Gastroesophageal sphincter (tissue), 4 donors: ENCODE measurements at regions not wholly inside any gene's neighbourhood (a gene's known extent, or its start where the extent isn't known, plus 50 kb on each side); places are given as distances from the start of the nearest gene placed in this dataset.

Experiments used
- ATAC-seq: fragments of 150-250 bp; one replicate; pipeline ENCODE4 v1.9.1; 2016; ENCODE audit warnings: mild to moderate bottlenecking, moderate library complexity
- H3K27ac ChIP-seq, 4 donors: fragments of 200-600 bp; sonication (generic) in 3 of 4; 1 replicate in 3 of 4; 2 replicates in 1 of 4; pipeline ENCODE4 v1.5.1; 2016 to 2019
- H3K27me3 ChIP-seq: fragments of 200-600 bp; sonication (generic); one replicate; pipeline ENCODE4 v1.5.1; 2019
- H3K36me3 ChIP-seq, 2 donors: fragments of 200-600 bp; sonication (generic); one replicate each; pipeline ENCODE4 v1.5.1; 2019; ENCODE audit warnings: control low read depth in 1 of 2
- H3K4me1 ChIP-seq, 3 donors: fragments of 200-600 bp; sonication (generic); 1 replicate in 2 of 3; 2 replicates in 1 of 3; pipeline ENCODE4 v1.5.1; 2016 to 2019; ENCODE audit warnings: control low read depth in 2 of 3
- H3K4me3 ChIP-seq, 2 donors: fragments of 200-600 bp; sonication (generic); one replicate each; pipeline ENCODE4 v1.5.1; 2019; ENCODE audit warnings: mild to moderate bottlenecking in 1 of 2, moderate library complexity in 1 of 2
- H3K9me3 ChIP-seq, 3 donors: fragments of 200-600 bp; sonication (generic); one replicate each; pipeline ENCODE4 v1.5.1; 2017 to 2019; ENCODE audit warnings: control low read depth in 2 of 3
- CTCF ChIP-seq, 4 experiments: fragments of 200-600 bp in 2 of 4; fragments of 450-650 bp in 2 of 4; sonication (generic) in 1 of 4; IDR thresholded peaks; one replicate each; pipeline ENCODE4 v1.5.1; 2017 to 2019; ENCODE audit warnings: antibody characterized with exemption in 4 of 4, mild to moderate bottlenecking in 2 of 4, moderate library complexity in 2 of 4
- EP300 ChIP-seq: sonication (generic); formaldehyde crosslinking; IDR thresholded peaks from one replicate; pipeline ENCODE4 v1.6.1; 2017; ENCODE audit warnings: antibody characterized with exemption, mild to moderate bottlenecking
- POLR2A ChIP-seq, 2 donors: fragments of 450-650 bp; IDR thresholded peaks; one replicate each; pipeline ENCODE4 v1.6.1; 2017; ENCODE audit warnings: antibody characterized with exemption in 2 of 2, mild to moderate bottlenecking in 2 of 2, moderate library complexity in 1 of 2
- POLR2AphosphoS5 ChIP-seq: sonication (generic); formaldehyde crosslinking; IDR thresholded peaks from one replicate; pipeline ENCODE4 v1.6.1; 2017; ENCODE audit warnings: antibody characterized with exemption
- whole genome bisulfite sequencing, 2 donors: methylation state at CpG; one replicate each; pipeline ENCODE4 v1.1.5; 2018; ENCODE audit warnings: low coverage in 1 of 2; 5-methylcytosine and 5-hydroxymethylcytosine counted together

GRCh38 chr2:185188656-185189055, 549.9 kb upstream of the FSIP2 start:
- Histone ChIP-seq H3K27ac (no peak overlapping the region), H3K36me3 (no peaks in the 10 kb centered on the region), H3K9me3 (no peaks in the 10 kb centered on the region), H3K4me1 (no peaks in the 10 kb centered on the region), H3K4me3 (no peak overlapping the region), H3K27me3 (no peaks in the 10 kb centered on the region)
- ATAC-seq = no peak
- TF ChIP-seq POLR2A (IDR thresholded peaks at IDR 0.05) = no peak
- no peak for TF ChIP-seq EP300
- no peak for TF ChIP-seq POLR2AphosphoS5
- TF ChIP-seq CTCF (IDR thresholded peaks at IDR 0.05) = no peak

- no peaks in the 10 kb centered on the region for H3K4me1 ChIP-seq
- H3K4me3 ChIP-seq = no peak overlapping the region
- TF ChIP-seq POLR2AphosphoS5 (no peak), CTCF (IDR thresholded peaks at IDR 0.05) (no peak), EP300 (no peak), POLR2A (IDR thresholded peaks at IDR 0.05) (no peak)
- no peak for ATAC-seq
- H3K36me3 ChIP-seq = no peaks in the 10 kb centered on the region
- H3K9me3 ChIP-seq = no peaks in the 10 kb centered on the region
- no peak overlapping the region for H3K27ac ChIP-seq
- H3K27me3 ChIP-seq = no peaks in the 10 kb centered on the region
- WGBS, 2 donors = 10 to 20% methylated on average over 1 of the region's 1 CpG
Observed at GRCh38 chr2:185201063-185201462, 537.5 kb upstream of the FSIP2 start.

- no peak overlapping the region for H3K4me3 ChIP-seq
- H3K9me3 ChIP-seq = no peaks in the 10 kb centered on the region
- TF ChIP-seq POLR2AphosphoS5 (no peak), CTCF (IDR thresholded peaks at IDR 0.05) (no peak), POLR2A (IDR thresholded peaks at IDR 0.05) (no peak), EP300 (no peak)
- ATAC-seq = no peak
- H3K27me3 ChIP-seq = no peaks in the 10 kb centered on the region
- WGBS, 2 donors = 41 to 58% methylated on average over 2 of the region's 2 CpGs
- H3K4me1 ChIP-seq = no peaks in the 10 kb centered on the region
- no peak overlapping the region for H3K27ac ChIP-seq
- no peaks in the 10 kb centered on the region for H3K36me3 ChIP-seq
Observed at GRCh38 chr2:185202381-185202780, 536.2 kb upstream of the FSIP2 start.

- 49 to 58% methylated on average over 3 of the region's 3 CpGs for WGBS, 2 donors
- H3K27ac ChIP-seq = no peak overlapping the region
- no peak overlapping the region for H3K4me3 ChIP-seq
- H3K4me1 ChIP-seq = no peaks in the 10 kb centered on the region
- no peak for ATAC-seq
- no peaks in the 10 kb centered on the region for H3K36me3 ChIP-seq
- H3K27me3 ChIP-seq = no peaks in the 10 kb centered on the region
- H3K9me3 ChIP-seq = no peaks in the 10 kb centered on the region
- TF ChIP-seq POLR2AphosphoS5 (no peak), CTCF (IDR thresholded peaks at IDR 0.05) (no peak), EP300 (no peak), POLR2A (IDR thresholded peaks at IDR 0.05) (no peak)
Observed at GRCh38 chr2:185202945-185203528, 535.6 kb upstream of the FSIP2 start.

GRCh38 chr2:185208261-185208660, 530.3 kb upstream of the FSIP2 start:
- H3K4me1 ChIP-seq = no peaks in the 10 kb centered on the region
- ATAC-seq = no peak
- no peaks in the 10 kb centered on the region for H3K27me3 ChIP-seq
- TF ChIP-seq CTCF (IDR thresholded peaks at IDR 0.05) = no peak
- no peak for TF ChIP-seq POLR2AphosphoS5
- no peak for TF ChIP-seq POLR2A (IDR thresholded peaks at IDR 0.05)
- no peak for TF ChIP-seq EP300
- no peak overlapping the region for H3K4me3 ChIP-seq
- no peak overlapping the region for H3K27ac ChIP-seq
- 17 to 29% methylated on average over 1 of the region's 1 CpG for WGBS, 2 donors
- H3K36me3 ChIP-seq = no peaks in the 10 kb centered on the region
- H3K9me3 ChIP-seq = no peaks in the 10 kb centered on the region
